ENCODE measurements at regions not wholly inside any gene's neighbourhood (a gene's known extent, or its start where the extent isn't known, plus 50 kb on each side); places are given as distances from the start of the nearest gene placed in this dataset.
"Not testable (repeated sequence)": the region's sequence is repeated elsewhere in the genome, so short reads cannot be mapped to it uniquely, and the experiment has no call there.

- DNase-seq (ENCODE audit: low spot score): no peak
Measured at GRCh38 chr2:189231719-189232323, 52.3 kb upstream of the COL5A2 start.

DNA sequence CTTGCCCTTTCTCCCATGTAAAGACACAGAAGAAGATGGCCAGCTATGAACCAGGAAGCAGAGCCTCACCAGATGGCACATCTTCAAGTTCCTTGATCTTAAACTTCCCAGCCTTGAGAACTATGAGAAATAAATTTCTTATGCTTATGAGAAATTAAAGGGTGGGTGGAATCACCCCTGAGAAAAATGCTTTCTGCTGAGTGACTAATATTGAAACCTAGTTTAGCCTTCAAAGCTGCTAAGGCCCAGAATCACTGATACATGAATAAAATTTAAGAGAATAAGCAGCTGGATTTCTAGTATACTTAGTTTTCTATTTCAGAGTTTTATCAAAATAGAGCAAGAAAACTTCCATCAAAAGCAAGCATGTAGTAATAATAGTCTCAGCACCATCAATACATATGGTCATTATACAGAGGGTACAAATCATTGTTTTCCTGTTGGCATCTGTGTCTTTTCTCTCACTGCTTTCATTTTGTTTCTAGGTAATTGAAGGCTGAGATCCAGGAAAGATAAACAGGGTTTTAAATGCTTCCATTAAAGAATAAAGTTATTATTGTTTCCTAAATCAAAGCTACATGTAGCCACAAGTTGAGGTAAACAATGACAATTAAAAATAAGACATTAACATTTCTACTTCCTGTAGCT is 53.3 kb upstream of the COL5A2 start:
- DNase-seq (ENCODE audit: low spot score): no peak

DNA sequence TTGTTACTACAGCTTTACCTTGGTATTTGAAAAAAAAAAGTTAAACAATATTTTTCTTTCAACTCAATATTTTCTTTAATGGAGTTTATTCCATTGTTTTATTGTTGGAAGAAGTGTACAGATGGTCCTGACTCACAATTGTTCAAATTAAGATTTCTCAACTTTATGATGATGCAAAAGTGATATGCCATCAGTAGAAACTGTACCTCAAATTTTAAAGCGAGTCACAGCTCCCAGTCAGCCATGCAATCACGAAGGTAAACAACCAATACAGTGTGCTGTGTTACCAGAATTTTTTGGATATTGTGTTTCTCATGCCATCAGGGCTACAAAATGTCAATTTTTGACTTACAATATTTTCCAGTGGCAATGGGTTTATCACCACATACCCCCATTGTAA is 54.0 kb upstream of the COL5A2 start:
- no peak for DNase-seq (ENCODE audit: low spot score)

- no peak for DNase-seq (ENCODE audit: low spot score)
Measured at GRCh38 chr2:189234991-189235390, 55.4 kb upstream of the COL5A2 start.

GRCh38 chr2:189236066-189236465 is 56.5 kb upstream of the COL5A2 start:
- no peak for DNase-seq (ENCODE audit: low spot score)

DNA sequence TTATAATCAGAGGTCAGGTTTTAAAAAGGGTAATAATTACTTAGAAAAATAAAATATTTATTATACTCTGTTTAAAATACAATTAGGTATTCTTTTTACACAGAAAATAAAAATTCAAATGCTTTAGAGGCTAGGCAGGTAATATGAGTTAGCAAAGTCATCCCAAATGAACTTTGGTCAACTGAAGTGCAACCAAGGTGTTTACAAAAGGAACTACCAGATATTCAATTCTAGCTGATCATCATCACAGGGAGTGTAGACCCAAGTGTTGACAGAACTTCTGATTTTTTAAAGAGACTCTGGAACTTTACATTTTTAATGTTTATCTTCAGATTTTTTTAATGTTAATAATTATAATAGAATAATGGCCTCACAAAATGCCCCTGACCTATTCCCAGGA is 59.3 kb upstream of the COL5A2 start:
- no peak for DNase-seq (ENCODE audit: low spot score)

GRCh38 chr2:189243843-189244242 is 64.3 kb upstream of the COL5A2 start:
- DNase-seq (ENCODE audit: low spot score): not testable (repeated sequence)

DNA sequence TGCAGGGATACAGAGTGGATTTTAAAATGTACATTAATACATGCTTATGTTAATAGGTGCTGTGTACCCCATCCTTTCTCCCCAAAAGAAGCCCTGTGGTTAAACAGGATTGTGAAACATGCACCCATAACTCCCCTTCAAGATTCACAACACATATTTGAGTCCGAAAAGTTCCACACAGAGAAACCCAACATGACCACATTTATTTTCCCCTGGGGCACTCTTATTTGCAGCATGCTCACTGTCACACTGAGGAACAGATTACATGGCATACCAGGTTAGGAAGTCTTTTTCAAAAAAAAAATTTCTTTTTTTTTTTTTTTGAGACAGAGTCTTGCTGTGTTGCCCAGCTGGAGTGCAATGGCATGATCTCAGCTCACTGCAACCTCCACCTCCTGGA is 67.7 kb upstream of the COL5A2 start:
- DNase-seq (ENCODE audit: low spot score): no peak

DNA sequence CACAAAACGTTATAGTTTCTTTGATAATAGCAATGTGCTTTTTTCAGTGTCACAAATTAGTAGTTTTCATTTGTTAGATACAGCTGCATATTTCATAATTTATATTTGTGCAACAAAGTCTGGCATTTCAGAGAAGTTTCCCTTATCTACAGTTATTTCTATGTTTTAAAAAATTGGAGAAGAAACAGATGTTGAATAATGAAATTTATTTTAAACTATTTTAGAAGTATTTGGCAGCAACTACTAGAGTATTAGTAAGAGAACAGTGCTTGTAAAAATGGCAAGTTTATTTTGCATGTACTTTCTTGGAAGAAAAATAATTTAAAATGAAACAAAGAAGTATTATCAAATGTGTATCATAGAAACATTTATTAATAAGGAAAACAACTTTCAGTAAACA is 68.6 kb upstream of the COL5A2 start:
- DNase-seq (ENCODE audit: low spot score): no peak

- no peak for DNase-seq (ENCODE audit: low spot score)
Measured at GRCh38 chr2:189249171-189249570, 69.6 kb upstream of the COL5A2 start.

GRCh38 chr2:189249901-189250300 is 70.3 kb upstream of the COL5A2 start:
- DNase-seq (ENCODE audit: low spot score): no peak

- DNase-seq (ENCODE audit: low spot score): no peak
Measured at GRCh38 chr2:189252991-189253675, 73.6 kb upstream of the COL5A2 start.

- no peak for DNase-seq (ENCODE audit: low spot score)
Measured at GRCh38 chr2:189253836-189254235, 74.3 kb upstream of the COL5A2 start.

- no peak for DNase-seq (ENCODE audit: low spot score)
Measured at GRCh38 chr2:189254268-189254883, 74.8 kb upstream of the COL5A2 start.

- no peak for DNase-seq (ENCODE audit: low spot score)
Measured at GRCh38 chr2:189255711-189256110, 76.2 kb upstream of the COL5A2 start.

DNA sequence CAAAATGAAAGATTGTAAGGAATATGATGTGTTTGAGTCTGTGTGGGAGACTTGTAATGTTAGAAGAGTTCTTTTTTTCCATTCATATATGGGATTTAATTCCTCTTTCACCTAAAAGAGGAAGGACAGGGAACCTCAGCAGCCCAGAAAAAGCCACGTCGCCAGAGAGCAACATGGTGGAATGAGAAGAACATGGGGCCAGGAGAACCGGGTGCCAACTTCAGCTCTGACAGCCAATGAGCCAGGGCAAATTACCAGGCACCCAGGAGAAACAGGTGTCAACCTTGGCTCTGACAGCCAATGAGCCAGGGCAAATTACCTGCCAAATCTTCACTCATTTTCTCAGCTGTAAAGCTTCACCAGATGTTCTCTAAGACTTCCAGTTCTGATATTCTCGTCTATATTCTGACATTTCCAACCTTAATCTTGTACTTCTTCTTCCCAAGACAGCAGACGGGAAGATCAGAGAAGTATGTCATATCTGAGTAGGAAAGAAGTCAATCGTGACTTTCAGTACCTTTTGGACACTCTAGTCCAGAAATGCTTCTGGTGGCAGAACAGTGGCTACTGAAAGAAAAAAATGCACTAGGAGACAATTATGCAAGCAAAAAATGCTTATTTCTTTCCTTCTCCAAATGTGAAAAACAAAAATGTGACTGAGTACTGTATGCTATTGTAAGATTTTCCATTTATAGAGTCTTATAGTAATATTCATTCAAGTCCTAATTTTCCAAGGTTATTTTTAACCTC is 79.2 kb upstream of the COL5A2 start:
- no peak for DNase-seq (ENCODE audit: low spot score)

DNA sequence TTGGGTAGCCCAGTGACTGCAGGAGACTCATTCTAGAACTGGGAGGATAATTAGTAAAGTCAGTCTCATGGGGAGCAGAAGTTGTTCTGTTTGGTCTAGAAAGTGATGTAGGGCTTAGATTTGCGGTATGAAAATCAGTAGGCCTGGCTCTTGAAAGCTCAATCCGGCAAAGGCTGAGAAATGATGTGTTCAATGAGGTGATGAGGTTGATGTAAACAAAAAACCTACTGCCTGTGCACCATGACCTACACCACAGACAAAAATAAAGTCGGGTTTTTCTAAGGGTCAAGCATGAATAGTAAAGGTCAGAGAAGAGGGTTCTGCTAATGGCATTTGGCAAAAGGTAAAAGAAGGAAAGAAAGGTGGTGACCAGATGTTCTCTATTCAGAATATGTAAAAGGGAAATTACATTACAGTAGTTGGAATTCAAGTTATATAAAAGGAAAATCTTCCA is 80.8 kb upstream of the COL5A2 start:
- DNase-seq (ENCODE audit: low spot score): no peak

DNA sequence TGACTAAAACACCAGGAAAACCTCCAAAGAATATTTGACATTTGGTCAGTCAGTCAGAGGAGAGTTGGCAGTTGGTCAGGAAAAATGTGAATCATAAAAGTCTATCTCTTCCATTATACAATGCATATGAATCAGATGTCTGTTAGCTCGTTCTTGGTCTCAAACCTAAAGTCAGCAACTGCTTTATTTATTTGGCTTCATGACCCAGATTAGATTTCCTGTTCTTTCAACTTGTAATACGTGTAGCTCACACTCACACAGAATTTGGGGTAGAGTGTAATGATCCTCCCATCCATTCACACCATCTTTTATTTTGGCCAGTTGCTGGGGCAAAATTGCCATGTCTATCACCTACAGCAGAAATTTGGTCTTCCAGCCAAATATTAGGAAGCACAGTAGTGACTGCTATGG is 81.9 kb upstream of the COL5A2 start:
- no peak for DNase-seq (ENCODE audit: low spot score)

- no peak for DNase-seq (ENCODE audit: low spot score)
Measured at GRCh38 chr2:189261916-189262315, 82.4 kb upstream of the COL5A2 start.

- DNase-seq (ENCODE audit: low spot score): no peak
Measured at GRCh38 chr2:189265696-189266320, 86.2 kb upstream of the COL5A2 start.

DNA sequence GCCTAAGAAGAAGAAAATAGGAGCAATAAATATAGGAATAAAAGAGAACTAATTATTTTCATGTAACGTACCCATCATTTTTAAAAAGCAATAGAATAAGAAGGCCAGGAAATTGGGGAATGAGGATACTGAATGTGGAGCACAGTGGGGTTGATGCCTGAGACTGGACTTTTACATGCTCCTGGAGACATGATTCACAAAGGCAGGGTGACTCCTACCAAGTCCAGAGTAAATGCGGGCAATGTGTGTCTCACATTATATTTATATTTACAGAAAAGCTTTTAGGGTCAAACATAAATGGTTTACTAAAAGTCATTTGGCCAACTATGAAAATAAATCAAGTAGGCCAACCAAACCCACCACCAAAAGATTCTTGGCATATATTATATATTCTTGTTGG is 87.9 kb upstream of the COL5A2 start:
- DNase-seq (ENCODE audit: low spot score): no peak

Data from SW480 (cell line).